Fibroblast of pulmonary artery (primary cell): ENCODE measurements at regions not wholly inside any gene's neighbourhood (a gene's known extent, or its start where the extent isn't known, plus 50 kb on each side); places are given as distances from the start of the nearest gene placed in this dataset.
A peak's percentile ranks its signal among the peaks of the same experiment; 100 is the strongest.

ENCODE experiments used
- DNase-seq: peaks from one replicate; pipeline ENCODE4 v3.0.0-alpha.2; 2010; ENCODE audit warnings: low read depth
- H3K4me3 ChIP-seq: replicated peaks from 2 replicates; pipeline ENCODE4 v1.5.1; 2011; ENCODE audit warnings: low read depth, mild to moderate bottlenecking, control low read depth, low read length, moderate library complexity
- TF ChIP-seq, protein P1 (sequence below): IDR thresholded peaks from 2 replicates; pipeline ENCODE4 v1.5.1; 2011; ENCODE audit warnings: mild to moderate bottlenecking, control low read depth, low read length, inconsistent platforms; ENCODE audit errors: missing control alignments

DNA sequence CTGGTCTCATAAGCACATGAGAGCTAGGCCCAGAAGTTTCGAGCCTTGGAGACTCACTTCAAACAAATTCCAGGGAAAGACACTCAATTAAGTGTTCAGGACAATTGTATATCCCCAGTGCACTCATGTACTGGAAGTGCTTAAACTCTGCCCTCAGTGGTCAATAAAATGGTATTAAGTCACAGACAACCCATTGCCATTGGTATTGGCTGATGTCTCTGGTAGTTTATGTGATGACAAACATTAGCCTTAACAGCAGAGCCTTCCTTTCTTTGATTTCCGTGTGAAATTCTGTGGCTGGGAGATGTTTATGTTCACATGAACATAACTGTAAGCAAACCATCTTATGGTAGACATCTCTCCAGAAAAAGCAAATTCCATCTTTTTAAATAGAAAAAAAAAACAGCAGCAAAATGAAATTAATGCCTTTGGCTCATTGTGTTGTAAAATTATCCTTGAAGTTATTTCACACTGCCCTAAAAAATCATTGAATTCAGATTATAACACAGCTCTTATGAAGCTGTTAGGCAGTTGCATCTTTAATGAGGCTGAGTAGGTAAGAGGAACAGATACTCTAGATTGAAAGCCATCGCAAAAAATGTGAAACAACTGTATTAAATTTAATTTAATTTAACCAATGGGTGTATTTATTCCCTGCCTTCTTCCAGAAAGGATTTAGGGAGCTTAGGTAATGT is 216.2 kb upstream of the PLEKHG7 start:
- TF ChIP-seq, protein P1, sequence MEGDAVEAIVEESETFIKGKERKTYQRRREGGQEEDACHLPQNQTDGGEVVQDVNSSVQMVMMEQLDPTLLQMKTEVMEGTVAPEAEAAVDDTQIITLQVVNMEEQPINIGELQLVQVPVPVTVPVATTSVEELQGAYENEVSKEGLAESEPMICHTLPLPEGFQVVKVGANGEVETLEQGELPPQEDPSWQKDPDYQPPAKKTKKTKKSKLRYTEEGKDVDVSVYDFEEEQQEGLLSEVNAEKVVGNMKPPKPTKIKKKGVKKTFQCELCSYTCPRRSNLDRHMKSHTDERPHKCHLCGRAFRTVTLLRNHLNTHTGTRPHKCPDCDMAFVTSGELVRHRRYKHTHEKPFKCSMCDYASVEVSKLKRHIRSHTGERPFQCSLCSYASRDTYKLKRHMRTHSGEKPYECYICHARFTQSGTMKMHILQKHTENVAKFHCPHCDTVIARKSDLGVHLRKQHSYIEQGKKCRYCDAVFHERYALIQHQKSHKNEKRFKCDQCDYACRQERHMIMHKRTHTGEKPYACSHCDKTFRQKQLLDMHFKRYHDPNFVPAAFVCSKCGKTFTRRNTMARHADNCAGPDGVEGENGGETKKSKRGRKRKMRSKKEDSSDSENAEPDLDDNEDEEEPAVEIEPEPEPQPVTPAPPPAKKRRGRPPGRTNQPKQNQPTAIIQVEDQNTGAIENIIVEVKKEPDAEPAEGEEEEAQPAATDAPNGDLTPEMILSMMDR = no peak
- no peak overlapping the region for H3K4me3 ChIP-seq
- no peak for DNase-seq

DNA sequence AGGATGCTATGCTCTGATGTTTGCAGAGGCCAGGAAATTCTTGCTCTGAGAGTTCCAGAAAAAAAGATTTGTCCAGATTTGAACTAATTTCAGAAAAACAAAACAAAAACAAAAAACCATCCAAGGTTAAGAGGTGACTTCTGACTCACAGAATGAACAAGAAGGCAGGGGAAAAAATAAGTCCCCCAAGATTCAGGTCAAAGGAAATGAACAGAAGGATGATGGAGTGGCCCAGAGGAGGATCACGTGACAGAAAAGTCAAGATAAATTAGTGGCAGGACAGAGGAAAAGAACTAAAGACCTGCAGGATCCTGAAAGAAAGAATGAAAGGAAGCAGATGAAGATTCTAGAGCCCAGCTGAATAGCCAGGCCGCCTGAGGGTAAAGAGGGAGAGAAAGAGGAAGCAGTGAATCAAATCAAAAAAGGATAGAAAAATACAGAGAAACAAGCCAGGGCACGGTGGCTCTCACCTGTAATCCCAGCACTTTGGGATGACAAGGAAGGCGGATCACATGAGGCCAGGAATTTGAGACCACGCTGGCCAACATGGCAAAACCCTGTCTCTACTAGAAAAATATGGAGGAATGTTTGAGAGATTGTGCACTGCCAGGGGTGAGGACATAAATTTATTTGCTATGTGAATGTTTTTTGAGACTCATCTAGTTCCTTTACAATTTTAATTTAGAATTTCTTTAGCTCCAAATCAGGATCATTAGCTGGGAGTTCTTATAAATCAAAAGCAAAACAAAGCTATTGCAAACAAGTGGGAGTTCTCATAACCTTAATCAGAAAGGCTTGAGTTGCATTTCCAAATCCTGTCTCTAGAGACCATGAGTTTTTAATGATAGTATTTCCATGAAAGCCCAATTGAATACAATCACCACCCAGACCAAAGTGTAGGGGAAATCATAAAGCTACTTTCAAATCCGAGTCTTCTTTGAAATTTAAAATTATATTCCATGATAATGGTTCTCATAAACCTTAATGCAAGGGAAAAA is 217.1 kb upstream of the PLEKHG7 start:
- H3K4me3 ChIP-seq = no peak overlapping the region
- peak; percentile 17 for DNase-seq
- TF ChIP-seq, protein P1 = no peak

- TF ChIP-seq, protein P1 = no peak
- no peak for DNase-seq
- H3K4me3 ChIP-seq = no peak overlapping the region
These were observed 220.2 kb upstream of the PLEKHG7 start for GRCh38 chr12:92482599-92482998.

GRCh38 chr12:92481066-92481465 is 221.7 kb upstream of the PLEKHG7 start:
- TF ChIP-seq, protein P1 = no peak
- no peak overlapping the region for H3K4me3 ChIP-seq
- no peak for DNase-seq

DNA sequence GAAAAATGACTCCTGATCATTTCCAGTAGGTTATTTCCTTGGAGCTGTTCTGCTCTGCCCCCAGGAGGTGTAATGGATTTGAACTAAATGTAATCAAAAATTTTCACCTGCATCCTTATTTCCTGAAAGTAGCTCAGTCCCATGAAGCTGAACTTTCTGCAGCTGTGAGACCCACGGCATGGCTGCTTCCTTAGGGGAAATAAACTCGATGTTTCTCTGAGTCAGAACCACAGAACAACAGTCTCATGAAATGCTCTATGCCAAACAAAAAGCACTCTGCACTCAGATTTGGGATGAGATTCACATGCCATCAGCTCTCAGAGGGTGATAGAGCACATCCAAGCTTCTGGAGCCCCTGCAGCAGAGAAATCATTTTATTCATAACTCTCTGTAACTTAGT is 224.1 kb upstream of the PLEKHG7 start:
- no peak overlapping the region for H3K4me3 ChIP-seq
- TF ChIP-seq, protein P1 = no peak
- DNase-seq = no peak

DNA sequence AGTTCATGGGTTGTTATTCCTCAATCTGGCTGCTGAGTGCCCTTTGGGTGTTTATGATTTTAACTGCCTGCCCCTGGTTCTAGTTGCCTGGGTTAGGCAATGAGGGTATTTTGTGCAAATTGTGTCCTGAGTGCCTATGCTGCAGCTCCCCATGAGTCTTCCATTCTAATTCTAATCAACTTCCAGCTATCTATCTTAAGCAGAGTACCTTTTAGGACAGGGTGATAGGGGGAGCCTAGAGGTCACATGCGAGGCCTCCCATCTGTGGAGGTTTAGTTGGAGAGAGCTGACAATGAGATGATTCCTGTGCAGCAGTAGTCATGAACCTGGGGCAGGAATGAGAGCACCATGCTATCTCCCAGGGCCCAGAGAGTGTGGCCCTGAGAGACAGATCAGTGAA is 225.9 kb upstream of the PLEKHG7 start:
- no peak overlapping the region for H3K4me3 ChIP-seq
- DNase-seq = no peak
- TF ChIP-seq, protein P1 = no peak
